ENCODE measurements at regions not wholly inside any gene's neighbourhood (a gene's known extent, or its start where the extent isn't known, plus 50 kb on each side); places are given as distances from the start of the nearest gene placed in this dataset.

DNA sequence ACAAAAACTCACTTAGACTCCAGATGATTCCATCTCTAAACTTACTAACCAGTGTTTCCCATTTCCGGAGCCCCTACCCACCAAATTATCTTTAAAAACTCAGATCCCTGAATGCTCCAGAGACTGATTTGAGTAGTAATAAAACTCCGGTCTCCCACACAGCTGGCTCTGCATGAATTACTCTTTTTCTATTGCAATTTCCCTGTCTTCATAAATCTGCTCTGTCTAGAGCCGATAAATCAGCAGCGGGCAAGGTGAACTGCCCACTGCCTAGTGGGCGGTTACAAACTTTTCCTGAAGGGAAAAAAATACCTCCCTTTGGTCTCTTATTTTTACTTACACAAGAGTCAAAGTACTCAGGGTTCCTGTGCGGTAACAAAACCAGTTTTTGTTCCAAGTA is 624.4 kb upstream of the RORB start:
- TF ChIP-seq, protein P1, sequence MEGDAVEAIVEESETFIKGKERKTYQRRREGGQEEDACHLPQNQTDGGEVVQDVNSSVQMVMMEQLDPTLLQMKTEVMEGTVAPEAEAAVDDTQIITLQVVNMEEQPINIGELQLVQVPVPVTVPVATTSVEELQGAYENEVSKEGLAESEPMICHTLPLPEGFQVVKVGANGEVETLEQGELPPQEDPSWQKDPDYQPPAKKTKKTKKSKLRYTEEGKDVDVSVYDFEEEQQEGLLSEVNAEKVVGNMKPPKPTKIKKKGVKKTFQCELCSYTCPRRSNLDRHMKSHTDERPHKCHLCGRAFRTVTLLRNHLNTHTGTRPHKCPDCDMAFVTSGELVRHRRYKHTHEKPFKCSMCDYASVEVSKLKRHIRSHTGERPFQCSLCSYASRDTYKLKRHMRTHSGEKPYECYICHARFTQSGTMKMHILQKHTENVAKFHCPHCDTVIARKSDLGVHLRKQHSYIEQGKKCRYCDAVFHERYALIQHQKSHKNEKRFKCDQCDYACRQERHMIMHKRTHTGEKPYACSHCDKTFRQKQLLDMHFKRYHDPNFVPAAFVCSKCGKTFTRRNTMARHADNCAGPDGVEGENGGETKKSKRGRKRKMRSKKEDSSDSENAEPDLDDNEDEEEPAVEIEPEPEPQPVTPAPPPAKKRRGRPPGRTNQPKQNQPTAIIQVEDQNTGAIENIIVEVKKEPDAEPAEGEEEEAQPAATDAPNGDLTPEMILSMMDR (conservative IDR thresholded peaks at IDR 0.05; ENCODE audit: low read depth, low read length) = no peak
- TF ChIP-seq CEBPB (IDR thresholded peaks at IDR 0.05; ENCODE audit: low read depth, low read length) = no peak
- TF ChIP-seq, protein P2, sequence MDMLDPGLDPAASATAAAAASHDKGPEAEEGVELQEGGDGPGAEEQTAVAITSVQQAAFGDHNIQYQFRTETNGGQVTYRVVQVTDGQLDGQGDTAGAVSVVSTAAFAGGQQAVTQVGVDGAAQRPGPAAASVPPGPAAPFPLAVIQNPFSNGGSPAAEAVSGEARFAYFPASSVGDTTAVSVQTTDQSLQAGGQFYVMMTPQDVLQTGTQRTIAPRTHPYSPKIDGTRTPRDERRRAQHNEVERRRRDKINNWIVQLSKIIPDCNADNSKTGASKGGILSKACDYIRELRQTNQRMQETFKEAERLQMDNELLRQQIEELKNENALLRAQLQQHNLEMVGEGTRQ (IDR thresholded peaks at IDR 0.05; ENCODE audit: low read depth, low read length) = no peak
- no peak for TF ChIP-seq POLR2A (IDR thresholded peaks at IDR 0.05; ENCODE audit: low read depth, low read length)
- TF ChIP-seq CHD1 (IDR thresholded peaks at IDR 0.05; ENCODE audit: low read depth, low read length) = no peak
- TF ChIP-seq, protein P3, sequence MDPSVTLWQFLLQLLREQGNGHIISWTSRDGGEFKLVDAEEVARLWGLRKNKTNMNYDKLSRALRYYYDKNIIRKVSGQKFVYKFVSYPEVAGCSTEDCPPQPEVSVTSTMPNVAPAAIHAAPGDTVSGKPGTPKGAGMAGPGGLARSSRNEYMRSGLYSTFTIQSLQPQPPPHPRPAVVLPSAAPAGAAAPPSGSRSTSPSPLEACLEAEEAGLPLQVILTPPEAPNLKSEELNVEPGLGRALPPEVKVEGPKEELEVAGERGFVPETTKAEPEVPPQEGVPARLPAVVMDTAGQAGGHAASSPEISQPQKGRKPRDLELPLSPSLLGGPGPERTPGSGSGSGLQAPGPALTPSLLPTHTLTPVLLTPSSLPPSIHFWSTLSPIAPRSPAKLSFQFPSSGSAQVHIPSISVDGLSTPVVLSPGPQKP (IDR thresholded peaks at IDR 0.05; ENCODE audit: borderline replicate concordance, low read depth, low read length) = no peak

Measured in IMR-90 (cell line).